ENCODE measurements at regions not wholly inside any gene's neighbourhood (a gene's known extent, or its start where the extent isn't known, plus 50 kb on each side); places are given as distances from the start of the nearest gene placed in this dataset.

DNA sequence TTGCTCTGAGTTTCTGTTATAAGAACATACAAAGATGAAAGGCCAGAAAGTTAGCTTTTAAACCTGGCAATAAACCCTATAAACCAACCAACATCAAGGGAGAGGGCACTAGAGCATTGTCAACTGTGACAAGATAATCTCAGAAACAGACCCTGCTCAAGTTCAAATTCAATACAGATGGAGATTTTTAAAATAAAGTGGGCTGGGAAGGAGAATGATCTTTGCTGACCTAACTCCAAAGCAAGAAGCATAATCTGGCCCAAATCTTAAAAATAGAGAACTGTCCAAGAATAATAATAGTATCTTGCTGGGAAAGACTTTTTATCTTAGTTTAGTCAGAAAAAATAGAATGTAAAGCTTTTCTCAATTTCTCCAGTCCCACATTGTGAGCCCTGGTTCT is 485.5 kb downstream of the DISC1 start:
- TF ChIP-seq TAF1 (IDR thresholded peaks at IDR 0.05; ENCODE audit: low read depth, low read length) (no peak), PAX5 (IDR thresholded peaks at IDR 0.05; ENCODE audit: insufficient read depth, low read length, severe bottlenecking) (no peak), POLR2A (IDR thresholded peaks at IDR 0.05; ENCODE audit: low read depth, low read length) (no peak), POLR2AphosphoS5 (IDR thresholded peaks at IDR 0.05; ENCODE audit: low read depth, low read length) (no peak), SPI1 (IDR thresholded peaks at IDR 0.05; ENCODE audit: low read depth, low read length) (no peak), POU2F2 (IDR thresholded peaks at IDR 0.05; ENCODE audit: low read depth, low read length) (no peak)
